Prostate gland (tissue), 2 donors: ENCODE measurements at regions not wholly inside any gene's neighbourhood (a gene's known extent, or its start where the extent isn't known, plus 50 kb on each side); places are given as distances from the start of the nearest gene placed in this dataset.

ENCODE experiments used
- DNase-seq: peaks from one replicate; pipeline ENCODE4 v3.0.0-alpha.2; 2019; ENCODE audit warnings: low spot score
- H3K27ac ChIP-seq, 2 donors: fragments of 200-600 bp; sonication (generic); 2 replicates each; pipeline ENCODE4 v1.5.1; 2017 to 2019
- H3K27me3 ChIP-seq: fragments of 200-600 bp; sonication (generic); replicated peaks from 2 replicates; pipeline ENCODE4 v1.5.1; 2019; ENCODE audit not compliant: insufficient read depth
- H3K36me3 ChIP-seq, 2 donors: fragments of 200-600 bp; sonication (generic); 1 replicate in 1 of 2; 2 replicates in 1 of 2; pipeline versions ENCODE4 v1.5.1 to v1.8.1; 2017 to 2019
- H3K4me1 ChIP-seq: fragments of 200-600 bp; sonication (generic); replicated peaks from 2 replicates; pipeline ENCODE4 v1.5.1; 2019
- H3K4me3 ChIP-seq, 2 donors: fragments of 200-600 bp; sonication (generic); 2 replicates each; pipeline ENCODE4 v1.5.1; 2017 to 2019
- H3K9me3 ChIP-seq: fragments of 200-600 bp; sonication (generic); 2 replicates; pipeline ENCODE4 v1.5.1; 2017
- POLR2A ChIP-seq: fragments of 450-650 bp; IDR thresholded peaks from one replicate; pipeline ENCODE4 v1.6.1; 2016; ENCODE audit warnings: antibody characterized with exemption, mild to moderate bottlenecking
- POLR2AphosphoS5 ChIP-seq: sonication (generic); formaldehyde crosslinking; IDR thresholded peaks from one replicate; pipeline ENCODE4 v1.6.1; 2017; ENCODE audit warnings: antibody characterized with exemption
- WGBS: methylation state at CpG from one replicate; pipeline ENCODE4 v1.1.5; 2018; 5-methylcytosine and 5-hydroxymethylcytosine counted together
- intact Hi-C: fragments of 100-400 bp; cut with DNase I; formaldehyde crosslinking; loops from one replicate; pipeline ENCODE4 v1.14.2; 2022
- TF ChIP-seq, protein P1 (sequence below), 4 experiments: fragments of 200-600 bp in 2 of 4; fragments of 450-650 bp in 2 of 4; sonication (generic) in 2 of 4; IDR thresholded peaks; 1 replicate in 3 of 4; 2 replicates in 1 of 4; pipeline ENCODE4 v1.5.1; 2016 to 2019; ENCODE audit warnings: antibody characterized with exemption in 4 of 4, mild to moderate bottlenecking in 2 of 4, moderate library complexity in 2 of 4

DNA sequence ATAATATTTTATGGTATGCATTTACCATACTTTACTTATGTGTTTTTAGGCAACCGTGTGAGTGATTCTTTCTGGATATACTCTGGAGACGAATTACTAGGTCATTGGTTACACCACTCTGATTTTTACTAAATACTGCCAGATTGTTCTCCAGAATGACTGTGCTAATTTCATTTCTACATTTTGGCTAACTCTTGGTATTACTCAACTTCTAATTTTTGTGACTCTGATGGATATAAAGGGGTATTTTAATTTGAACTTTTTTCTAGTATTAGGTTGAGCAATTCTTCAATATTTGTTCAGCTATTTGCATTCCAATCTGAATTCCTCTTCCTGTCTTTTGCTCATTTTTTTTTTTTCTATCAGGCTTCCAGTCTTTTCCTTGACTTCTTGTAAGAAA lies 223.6 kb downstream of the MDFIC start:
- no peak for DNase-seq
- TF ChIP-seq POLR2AphosphoS5 (no peak), POLR2A (no peak)
- TF ChIP-seq, protein P1, sequence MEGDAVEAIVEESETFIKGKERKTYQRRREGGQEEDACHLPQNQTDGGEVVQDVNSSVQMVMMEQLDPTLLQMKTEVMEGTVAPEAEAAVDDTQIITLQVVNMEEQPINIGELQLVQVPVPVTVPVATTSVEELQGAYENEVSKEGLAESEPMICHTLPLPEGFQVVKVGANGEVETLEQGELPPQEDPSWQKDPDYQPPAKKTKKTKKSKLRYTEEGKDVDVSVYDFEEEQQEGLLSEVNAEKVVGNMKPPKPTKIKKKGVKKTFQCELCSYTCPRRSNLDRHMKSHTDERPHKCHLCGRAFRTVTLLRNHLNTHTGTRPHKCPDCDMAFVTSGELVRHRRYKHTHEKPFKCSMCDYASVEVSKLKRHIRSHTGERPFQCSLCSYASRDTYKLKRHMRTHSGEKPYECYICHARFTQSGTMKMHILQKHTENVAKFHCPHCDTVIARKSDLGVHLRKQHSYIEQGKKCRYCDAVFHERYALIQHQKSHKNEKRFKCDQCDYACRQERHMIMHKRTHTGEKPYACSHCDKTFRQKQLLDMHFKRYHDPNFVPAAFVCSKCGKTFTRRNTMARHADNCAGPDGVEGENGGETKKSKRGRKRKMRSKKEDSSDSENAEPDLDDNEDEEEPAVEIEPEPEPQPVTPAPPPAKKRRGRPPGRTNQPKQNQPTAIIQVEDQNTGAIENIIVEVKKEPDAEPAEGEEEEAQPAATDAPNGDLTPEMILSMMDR (IDR thresholded peaks at IDR 0.05), result no peak
- Histone ChIP-seq H3K27me3 (no peaks in the 10 kb centered on the region), H3K4me1 (no peaks in the 10 kb centered on the region), H3K27ac (no peak overlapping the region), H3K9me3 (no peaks in the 10 kb centered on the region), H3K4me3 (no peak overlapping the region), H3K36me3 (no peaks in the 10 kb centered on the region)
- WGBS, result 57% methylated on average over 2 of the region's 2 CpGs
- intact Hi-C loops, result no loop called here

DNA sequence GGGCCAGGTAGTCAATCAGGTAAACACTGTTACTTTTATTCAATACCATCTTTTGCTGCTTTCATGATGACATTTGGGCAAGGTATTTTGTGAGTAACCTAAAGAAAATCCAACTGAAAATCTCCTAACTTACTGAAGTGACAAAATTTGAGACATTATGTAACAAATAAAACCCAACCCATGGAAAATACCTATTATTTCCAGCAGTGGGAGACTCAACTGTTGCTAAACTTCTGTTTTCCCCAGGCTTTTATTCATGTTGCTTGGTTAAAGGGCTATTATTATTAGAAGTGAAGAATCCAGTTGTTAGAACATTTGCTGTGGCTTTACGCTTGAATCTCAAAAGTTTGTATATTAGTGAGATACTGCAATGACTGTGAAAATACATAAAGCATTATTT lies 215.9 kb downstream of the MDFIC start:
- DNase-seq, result no peak
- whole genome bisulfite sequencing, result 96% methylated on average over 1 of the region's 1 CpG
- Histone ChIP-seq H3K4me3 (no peak overlapping the region), H3K4me1 (no peaks in the 10 kb centered on the region), H3K27ac (no peak overlapping the region), H3K9me3 (no peaks in the 10 kb centered on the region), H3K27me3 (no peaks in the 10 kb centered on the region), H3K36me3 (no peaks in the 10 kb centered on the region)
- TF ChIP-seq, protein P1 (IDR thresholded peaks at IDR 0.05), result no peak
- TF ChIP-seq POLR2A, result no peak
- no peak for TF ChIP-seq POLR2AphosphoS5
- intact Hi-C loops, result no loop called here

DNA sequence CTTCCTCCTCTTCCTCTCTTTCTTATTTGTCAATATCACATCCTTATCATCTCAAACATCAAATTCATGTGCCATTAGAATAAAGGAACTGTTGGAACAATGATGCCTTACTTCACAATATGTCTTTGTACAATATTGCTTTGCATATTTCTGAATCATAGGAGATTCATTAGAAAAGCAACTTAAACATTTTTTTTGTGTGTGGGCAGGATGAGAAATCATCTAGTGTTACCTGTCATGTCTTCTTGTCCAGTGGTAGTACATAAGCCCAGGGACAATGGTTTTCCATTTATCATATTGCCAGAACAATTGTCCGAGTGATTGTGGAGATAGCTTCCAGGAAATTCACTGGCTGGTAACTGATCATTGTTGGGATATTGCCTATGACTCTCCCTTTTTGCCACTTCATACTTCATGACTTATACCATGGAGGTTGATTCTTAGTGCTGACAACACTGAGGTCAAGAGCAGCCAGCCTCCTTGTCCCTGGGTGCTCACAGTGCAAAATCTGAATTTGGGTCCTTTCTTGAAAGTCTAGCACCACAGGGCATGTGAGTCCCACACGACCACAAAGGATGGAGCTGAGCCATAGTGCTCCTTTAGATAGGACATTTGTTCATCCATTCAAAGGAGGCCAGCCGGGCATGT lies 215.0 kb downstream of the MDFIC start:
- intact Hi-C loops, result no loop called here

DNA sequence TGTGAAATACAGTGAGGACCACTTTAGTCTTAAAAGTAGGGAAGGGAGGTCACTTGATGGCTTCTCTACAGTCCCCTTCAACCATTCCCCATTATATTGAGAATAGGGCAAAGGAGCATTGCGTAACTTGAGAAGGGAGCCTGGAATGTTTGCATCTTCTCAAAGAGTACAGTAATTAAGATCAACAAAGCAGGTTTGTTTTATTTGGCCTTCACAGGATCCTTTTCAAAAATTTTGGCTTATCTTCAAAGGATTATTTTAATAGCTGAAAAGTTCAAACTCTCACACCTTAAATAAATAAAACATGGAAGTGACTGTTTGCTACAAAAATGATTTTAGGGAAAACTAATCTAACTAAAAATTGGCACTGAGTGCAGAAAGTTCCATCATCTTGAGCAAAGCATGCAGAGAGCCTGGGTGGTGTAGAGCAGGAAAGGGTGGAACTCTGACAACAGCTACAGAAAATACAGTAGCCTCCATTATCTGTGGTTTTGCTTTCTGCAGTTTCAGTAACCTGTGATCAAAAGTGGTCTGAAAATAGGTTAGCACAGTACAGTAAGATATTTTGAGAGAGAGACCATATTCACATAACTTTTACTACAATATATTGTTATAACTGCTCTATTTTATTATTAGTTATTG lies 214.0 kb downstream of the MDFIC start:
- DNase-seq, result no peak
- H3K27me3 ChIP-seq, result no peaks in the 10 kb centered on the region
- WGBS, result 29% methylated on average over 1 of the region's 1 CpG
- H3K4me1 ChIP-seq, result no peaks in the 10 kb centered on the region
- intact Hi-C loops, result no loop called here
- H3K27ac ChIP-seq, result no peak overlapping the region
- H3K9me3 ChIP-seq, result no peaks in the 10 kb centered on the region
- TF ChIP-seq, protein P1 (IDR thresholded peaks at IDR 0.05), result no peak
- TF ChIP-seq POLR2A (no peak), POLR2AphosphoS5 (peak; percentile 37)
- no peaks in the 10 kb centered on the region for H3K36me3 ChIP-seq
- H3K4me3 ChIP-seq, result no peak overlapping the region

More for the DNA sequence above, 215.0 kb downstream of the MDFIC start:
- no peak overlapping the region for H3K4me3 ChIP-seq
- no peak for DNase-seq
- H3K36me3 ChIP-seq, result no peaks in the 10 kb centered on the region
- H3K4me1 ChIP-seq, result no peaks in the 10 kb centered on the region
- H3K27me3 ChIP-seq, result no peaks in the 10 kb centered on the region
- no peak overlapping the region for H3K27ac ChIP-seq
- 78% methylated on average over 3 of the region's 3 CpGs for WGBS
- no peak for TF ChIP-seq POLR2AphosphoS5
- TF ChIP-seq, protein P1 (IDR thresholded peaks at IDR 0.05), result no peak
- TF ChIP-seq POLR2A, result no peak
- no peaks in the 10 kb centered on the region for H3K9me3 ChIP-seq

DNA sequence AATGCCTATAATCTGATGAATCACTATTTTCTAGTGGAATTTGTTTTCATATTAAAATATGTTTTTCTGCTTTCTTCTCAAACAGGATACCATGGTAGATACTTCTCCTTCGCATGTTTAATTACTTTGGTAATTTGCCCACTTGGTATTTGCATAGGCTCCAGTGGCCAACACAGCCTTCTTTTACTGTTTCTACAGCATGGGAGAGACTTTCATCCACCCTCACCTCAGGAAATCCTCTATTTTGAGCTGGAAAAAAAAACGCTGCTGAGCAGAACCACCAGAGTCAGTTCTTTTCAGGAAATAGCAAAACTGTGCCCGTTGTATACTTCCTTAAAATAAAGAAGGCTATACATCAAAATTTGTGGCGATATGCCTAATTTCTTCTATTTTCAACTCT lies 213.3 kb downstream of the MDFIC start:
- H3K4me3 ChIP-seq, result no peak overlapping the region

More for the DNA sequence above, 213.3 kb downstream of the MDFIC start:
- H3K4me1 ChIP-seq, result no peaks in the 10 kb centered on the region
- no peaks in the 10 kb centered on the region for H3K36me3 ChIP-seq
- DNase-seq, result no peak
- 45% methylated on average over 4 of the region's 4 CpGs for WGBS
- no peak overlapping the region for H3K27ac ChIP-seq
- no peaks in the 10 kb centered on the region for H3K27me3 ChIP-seq
- H3K9me3 ChIP-seq, result no peaks in the 10 kb centered on the region
- no peak for TF ChIP-seq POLR2A
- TF ChIP-seq, protein P1 (IDR thresholded peaks at IDR 0.05), result no peak
- TF ChIP-seq POLR2AphosphoS5, result no peak
- intact Hi-C loops, result no loop called here
